Thyroid gland (tissue), 4 donors: ENCODE measurements at regions not wholly inside any gene's neighbourhood (a gene's known extent, or its start where the extent isn't known, plus 50 kb on each side); places are given as distances from the start of the nearest gene placed in this dataset.

ENCODE experiments used
- DNase-seq, 2 donors: peaks; one replicate each; pipeline ENCODE4 v3.0.0-alpha.2; 2019
- H3K27ac ChIP-seq, 3 donors: fragments of 200-600 bp; sonication (generic); 1 replicate in 2 of 3; 2 replicates in 1 of 3; pipeline ENCODE4 v1.5.1; 2016 to 2019; ENCODE audit warnings: mild to moderate bottlenecking in 1 of 3, moderate library complexity in 1 of 3
- H3K27me3 ChIP-seq: fragments of 200-600 bp; sonication (generic); one replicate; pipeline ENCODE4 v1.5.1; 2019
- H3K36me3 ChIP-seq, 2 donors: fragments of 200-600 bp; sonication (generic); one replicate each; pipeline ENCODE4 v1.5.1; 2016 to 2019
- H3K4me1 ChIP-seq, 2 donors: fragments of 200-600 bp; sonication (generic); one replicate each; pipeline ENCODE4 v1.5.1; 2017 to 2019
- H3K4me3 ChIP-seq, 3 donors: fragments of 200-600 bp; sonication (generic); replicated peaks in 1 of 3; 1 replicate in 2 of 3; 2 replicates in 1 of 3; pipeline ENCODE4 v1.5.1; 2016; ENCODE audit warnings: mild to moderate bottlenecking in 1 of 3
- H3K9me3 ChIP-seq: fragments of 200-600 bp; sonication (generic); one replicate; pipeline ENCODE4 v1.5.1; 2017
- POLR2A ChIP-seq, 2 donors: fragments of 450-650 bp; IDR thresholded peaks; one replicate each; pipeline ENCODE4 v1.6.1; 2017; ENCODE audit warnings: antibody characterized with exemption in 2 of 2, mild to moderate bottlenecking in 2 of 2, moderate library complexity in 1 of 2
- WGBS, 2 donors: methylation state at CpG; one replicate each; pipeline ENCODE4 v1.1.5; 2017; 5-methylcytosine and 5-hydroxymethylcytosine counted together
- intact Hi-C: fragments of 100-400 bp; cut with DNase I; formaldehyde crosslinking; loops from one replicate; pipeline ENCODE4 v1.15.1; 2023
- TF ChIP-seq, protein P1 (sequence below), 6 experiments: fragments of 200-600 bp in 3 of 6; fragments of 450-650 bp in 3 of 6; sonication (generic) in 3 of 6; IDR thresholded peaks; one replicate each; pipeline ENCODE4 v1.5.1; 2016 to 2019; ENCODE audit warnings: antibody characterized with exemption in 6 of 6, mild to moderate bottlenecking in 2 of 6, inconsistent platforms in 1 of 6, moderate library complexity in 1 of 6

DNA sequence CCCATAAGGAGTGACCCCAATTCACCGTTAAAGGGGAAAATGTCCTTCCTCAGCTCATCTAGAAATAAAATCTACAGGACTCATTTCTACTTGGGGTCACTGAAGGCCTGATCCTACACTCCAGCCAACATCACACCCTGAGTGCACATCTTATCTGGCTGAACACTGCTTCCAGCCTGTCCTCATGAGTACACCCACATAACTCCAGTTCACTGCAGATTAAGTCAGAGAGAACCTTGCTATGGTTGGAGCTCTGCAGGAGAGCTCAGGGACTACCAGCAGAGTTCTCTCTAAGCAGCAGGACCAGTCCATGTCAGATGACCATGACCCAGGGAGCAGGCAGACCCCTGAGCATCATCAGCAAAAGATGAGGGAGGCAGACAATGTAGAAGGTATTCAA lies 126.9 kb upstream of the MAP3K1 start:
- Histone ChIP-seq H3K27ac (no peak overlapping the region), H3K27me3 (no peaks in the 10 kb centered on the region), H3K4me3 (no peak overlapping the region), H3K36me3 (no peaks in the 10 kb centered on the region), H3K9me3 (no peaks in the 10 kb centered on the region), H3K4me1 (peaks cover 11 to 22% of the 10 kb centered on the region in 2 donors)
- 63 to 83% methylated on average over 1 of the region's 1 CpG for WGBS, 2 donors
- no peak for TF ChIP-seq POLR2A (IDR thresholded peaks at IDR 0.05)
- TF ChIP-seq, protein P1, sequence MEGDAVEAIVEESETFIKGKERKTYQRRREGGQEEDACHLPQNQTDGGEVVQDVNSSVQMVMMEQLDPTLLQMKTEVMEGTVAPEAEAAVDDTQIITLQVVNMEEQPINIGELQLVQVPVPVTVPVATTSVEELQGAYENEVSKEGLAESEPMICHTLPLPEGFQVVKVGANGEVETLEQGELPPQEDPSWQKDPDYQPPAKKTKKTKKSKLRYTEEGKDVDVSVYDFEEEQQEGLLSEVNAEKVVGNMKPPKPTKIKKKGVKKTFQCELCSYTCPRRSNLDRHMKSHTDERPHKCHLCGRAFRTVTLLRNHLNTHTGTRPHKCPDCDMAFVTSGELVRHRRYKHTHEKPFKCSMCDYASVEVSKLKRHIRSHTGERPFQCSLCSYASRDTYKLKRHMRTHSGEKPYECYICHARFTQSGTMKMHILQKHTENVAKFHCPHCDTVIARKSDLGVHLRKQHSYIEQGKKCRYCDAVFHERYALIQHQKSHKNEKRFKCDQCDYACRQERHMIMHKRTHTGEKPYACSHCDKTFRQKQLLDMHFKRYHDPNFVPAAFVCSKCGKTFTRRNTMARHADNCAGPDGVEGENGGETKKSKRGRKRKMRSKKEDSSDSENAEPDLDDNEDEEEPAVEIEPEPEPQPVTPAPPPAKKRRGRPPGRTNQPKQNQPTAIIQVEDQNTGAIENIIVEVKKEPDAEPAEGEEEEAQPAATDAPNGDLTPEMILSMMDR (IDR thresholded peaks at IDR 0.05): no peak
- intact Hi-C loops: no loop called here
- no peak for DNase-seq

DNA sequence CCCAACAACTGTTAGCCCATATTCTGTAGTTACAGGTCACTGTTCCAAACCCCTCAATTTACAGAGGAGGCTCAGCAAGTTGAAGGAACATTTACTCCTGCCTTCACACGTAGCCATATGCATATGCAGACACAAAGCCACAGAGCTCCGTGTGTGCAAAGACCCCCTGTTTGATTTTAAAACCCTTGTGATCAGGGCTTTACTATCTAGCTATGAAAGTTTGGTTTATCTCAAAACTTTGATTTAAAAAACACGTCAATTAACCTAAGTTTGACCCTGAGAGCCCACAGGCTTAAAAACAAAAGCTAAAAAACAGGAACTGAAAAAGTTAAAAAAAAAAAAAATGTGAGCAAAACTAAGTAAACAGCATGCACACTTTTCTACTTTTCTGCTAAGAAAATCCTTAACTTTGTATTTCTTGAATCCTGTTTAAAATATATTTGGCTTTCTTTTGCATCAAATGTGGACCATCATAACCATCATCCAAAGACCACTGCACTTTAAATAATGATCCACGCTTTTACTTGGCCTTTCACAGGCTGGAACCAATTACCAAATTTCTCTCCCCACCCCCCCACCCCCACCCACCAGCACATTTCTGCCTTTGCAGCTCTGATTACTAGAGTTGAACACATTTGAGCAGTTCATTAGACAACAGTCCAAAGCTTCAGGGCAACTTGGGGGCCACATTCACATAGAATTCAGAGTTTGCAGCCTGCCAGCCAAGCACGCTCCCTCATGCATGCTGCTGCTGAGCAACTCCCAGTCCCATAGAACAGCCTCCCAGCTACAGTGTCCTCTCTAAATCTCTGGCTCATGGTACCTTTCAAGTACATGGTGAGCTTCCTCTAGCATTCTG lies 128.8 kb upstream of the MAP3K1 start:
- peak; percentile 39 to 40 for DNase-seq
- TF ChIP-seq, protein P1 (IDR thresholded peaks at IDR 0.05): no peak
- no peak for TF ChIP-seq POLR2A (IDR thresholded peaks at IDR 0.05)
- Histone ChIP-seq H3K27ac (no peak overlapping the region), H3K4me3 (no peak overlapping the region), H3K27me3 (no peaks in the 10 kb centered on the region), H3K36me3 (no peaks in the 10 kb centered on the region), H3K9me3 (no peaks in the 10 kb centered on the region), H3K4me1 (peaks cover 11 to 22% of the 10 kb centered on the region in 2 donors)
- 73 to 83% methylated on average over 5 of the region's 5 CpGs for WGBS, 2 donors
- intact Hi-C loops: no loop called here

DNA sequence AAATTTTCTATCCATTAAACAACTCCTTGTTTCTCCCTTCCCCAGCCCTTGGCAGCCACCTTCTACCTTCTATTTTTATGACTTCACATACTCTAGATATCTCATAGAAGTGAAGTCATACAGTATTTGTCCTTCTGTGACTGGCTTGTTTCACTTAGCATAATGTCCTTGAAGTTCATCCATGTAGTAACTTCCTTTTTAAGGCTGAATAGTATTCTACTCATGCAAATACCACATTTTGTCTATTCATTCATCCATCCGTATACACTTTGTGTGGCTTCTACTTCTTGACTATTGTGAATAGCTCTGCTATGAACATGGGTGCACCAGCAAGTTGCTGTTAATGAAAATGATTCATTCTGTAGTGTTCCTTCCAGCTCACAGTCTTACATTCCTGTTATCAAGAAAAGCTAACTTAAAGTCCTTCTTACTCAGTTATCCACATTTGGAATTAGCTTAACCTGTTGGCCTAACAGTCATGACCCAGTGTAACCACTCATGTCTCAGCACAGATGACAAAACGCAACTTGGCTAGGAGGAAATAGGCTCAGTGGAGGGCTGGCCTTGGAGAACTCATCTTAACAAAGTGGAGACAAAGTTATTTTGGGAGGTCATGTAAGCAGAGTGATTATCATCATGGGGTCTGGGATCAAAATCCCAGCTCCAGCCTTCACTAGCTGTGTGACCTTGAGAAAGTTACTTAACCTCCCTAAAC lies 129.7 kb upstream of the MAP3K1 start:
- intact Hi-C loops: no loop called here
- WGBS, 2 donors: 71 to 92% methylated on average over 2 of the region's 2 CpGs
- TF ChIP-seq, protein P1 (IDR thresholded peaks at IDR 0.05): no peak
- TF ChIP-seq POLR2A (IDR thresholded peaks at IDR 0.05): no peak
- Histone ChIP-seq H3K4me3 (no peak overlapping the region), H3K9me3 (no peaks in the 10 kb centered on the region), H3K27ac (no peak overlapping the region), H3K4me1 (peaks cover 11 to 26% of the 10 kb centered on the region in 2 donors), H3K27me3 (no peaks in the 10 kb centered on the region), H3K36me3 (no peaks in the 10 kb centered on the region)
- no peak for DNase-seq

DNA sequence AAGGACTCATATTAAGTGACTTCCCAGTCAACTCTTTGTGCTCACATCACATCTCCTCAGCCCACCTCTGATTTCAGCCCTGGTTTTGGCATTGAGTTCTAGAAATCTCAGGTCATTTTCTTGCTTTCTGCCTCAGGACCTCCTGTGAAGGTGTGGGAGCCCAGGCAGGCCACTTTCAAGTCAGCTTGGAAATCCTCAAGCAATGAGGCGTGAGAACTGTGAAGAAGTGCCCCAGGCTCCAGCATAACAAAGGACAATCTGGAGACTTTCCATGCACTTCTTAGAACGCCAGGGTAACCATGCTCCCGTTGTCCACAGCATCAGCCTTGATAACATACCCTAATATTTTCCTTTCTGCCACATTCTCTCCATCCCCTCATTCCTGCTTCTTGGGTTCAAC lies 131.2 kb upstream of the MAP3K1 start:
- peak; percentile 67 to 69 for DNase-seq
- H3K9me3 ChIP-seq: no peaks in the 10 kb centered on the region
- WGBS, 2 donors: 25 to 37% methylated on average over 3 of the region's 3 CpGs
- intact Hi-C loops: no loop called here
- H3K27ac ChIP-seq: peak overlapping the region in 1 of 3 donors; percentile 42
- H3K27me3 ChIP-seq: no peaks in the 10 kb centered on the region
- peaks cover 11 to 21% of the 10 kb centered on the region in 2 donors for H3K4me1 ChIP-seq
- H3K36me3 ChIP-seq: no peaks in the 10 kb centered on the region
- TF ChIP-seq, protein P1 (IDR thresholded peaks at IDR 0.05): no peak
- no peak for TF ChIP-seq POLR2A (IDR thresholded peaks at IDR 0.05)
- no peak overlapping the region for H3K4me3 ChIP-seq

DNA sequence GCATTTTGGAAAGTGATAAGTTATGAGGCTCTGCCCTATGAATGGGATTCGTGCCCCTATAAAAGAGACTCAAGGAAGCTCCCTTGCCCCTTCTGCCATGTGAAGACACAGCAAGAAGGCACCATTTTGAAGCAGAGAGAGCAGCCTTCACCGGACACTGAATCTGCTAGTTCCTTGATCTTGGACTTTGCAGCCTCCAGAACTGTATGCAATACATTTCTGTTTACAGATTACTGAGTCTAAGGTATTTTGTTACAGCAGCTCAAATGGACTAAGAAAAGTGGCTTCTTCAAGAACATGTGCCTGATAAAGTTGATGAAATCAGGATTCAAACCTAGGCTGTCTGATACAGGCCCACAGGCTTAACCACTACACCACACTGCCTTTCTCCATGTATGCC lies 131.6 kb upstream of the MAP3K1 start:
- no peak for DNase-seq
- H3K36me3 ChIP-seq: no peaks in the 10 kb centered on the region
- no peak for TF ChIP-seq POLR2A (IDR thresholded peaks at IDR 0.05)
- TF ChIP-seq, protein P1 (IDR thresholded peaks at IDR 0.05): no peak

More for the DNA sequence above, 131.6 kb upstream of the MAP3K1 start:
- no peaks in the 10 kb centered on the region for H3K27me3 ChIP-seq
- no peak overlapping the region for H3K4me3 ChIP-seq
- intact Hi-C loops: no loop called here
- H3K9me3 ChIP-seq: no peaks in the 10 kb centered on the region
- peak overlapping the region in 1 of 3 donors; percentile 42 for H3K27ac ChIP-seq
- peaks cover 11 to 18% of the 10 kb centered on the region in 2 donors for H3K4me1 ChIP-seq
- 92 to 99% methylated on average over 2 of the region's 2 CpGs for WGBS, 2 donors
